Muscle of arm (tissue), 1 donor: ENCODE measurements at regions not wholly inside any gene's neighbourhood (a gene's known extent, or its start where the extent isn't known, plus 50 kb on each side); places are given as distances from the start of the nearest gene placed in this dataset.
"Not testable (repeated sequence)": the region's sequence is repeated elsewhere in the genome, so short reads cannot be mapped to it uniquely, and the experiment has no call there.

Experiments used
- DNase-seq: peaks from one replicate; pipeline ENCODE4 v3.0.0-alpha.2; 2013

DNA sequence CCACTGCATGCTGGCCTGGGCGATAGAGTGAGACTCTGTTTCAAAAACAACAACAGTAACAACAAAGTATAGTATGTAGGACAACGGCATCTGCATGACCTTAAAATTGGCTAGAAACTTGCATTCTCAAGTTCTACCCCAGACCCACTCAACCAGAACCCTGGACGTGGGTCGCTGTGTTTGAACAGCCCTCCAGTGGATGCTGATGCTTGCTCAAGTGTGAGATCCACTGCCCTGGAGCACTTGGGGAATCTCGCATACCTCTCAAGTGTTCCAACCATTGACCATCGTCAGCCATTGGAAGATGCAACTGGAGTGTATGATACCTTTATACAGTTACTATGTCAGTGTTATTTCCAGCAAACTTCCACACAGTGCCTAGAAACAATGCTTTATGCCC, 435.9 kb downstream of the DCDC2C start:
- no peak for DNase-seq

DNA sequence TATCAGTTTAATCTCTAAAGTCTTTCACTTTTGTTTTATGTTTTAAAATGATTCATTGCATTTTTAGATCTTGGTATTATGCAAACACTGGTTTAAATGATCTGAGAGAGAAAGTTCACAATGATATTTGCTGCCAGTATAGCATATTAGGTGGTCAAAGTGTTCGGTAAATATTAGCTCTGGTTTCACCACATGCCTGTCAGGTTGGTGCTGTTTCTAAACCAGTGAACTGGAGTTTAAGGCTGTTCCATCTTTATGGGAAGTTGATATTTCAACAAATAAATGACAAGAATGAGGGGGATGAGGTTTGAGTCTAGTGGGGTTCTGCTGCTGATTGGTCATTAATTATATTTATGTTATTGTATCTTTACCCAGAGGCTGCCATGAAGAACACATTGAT, 436.4 kb downstream of the DCDC2C start:
- no peak for DNase-seq

DNA sequence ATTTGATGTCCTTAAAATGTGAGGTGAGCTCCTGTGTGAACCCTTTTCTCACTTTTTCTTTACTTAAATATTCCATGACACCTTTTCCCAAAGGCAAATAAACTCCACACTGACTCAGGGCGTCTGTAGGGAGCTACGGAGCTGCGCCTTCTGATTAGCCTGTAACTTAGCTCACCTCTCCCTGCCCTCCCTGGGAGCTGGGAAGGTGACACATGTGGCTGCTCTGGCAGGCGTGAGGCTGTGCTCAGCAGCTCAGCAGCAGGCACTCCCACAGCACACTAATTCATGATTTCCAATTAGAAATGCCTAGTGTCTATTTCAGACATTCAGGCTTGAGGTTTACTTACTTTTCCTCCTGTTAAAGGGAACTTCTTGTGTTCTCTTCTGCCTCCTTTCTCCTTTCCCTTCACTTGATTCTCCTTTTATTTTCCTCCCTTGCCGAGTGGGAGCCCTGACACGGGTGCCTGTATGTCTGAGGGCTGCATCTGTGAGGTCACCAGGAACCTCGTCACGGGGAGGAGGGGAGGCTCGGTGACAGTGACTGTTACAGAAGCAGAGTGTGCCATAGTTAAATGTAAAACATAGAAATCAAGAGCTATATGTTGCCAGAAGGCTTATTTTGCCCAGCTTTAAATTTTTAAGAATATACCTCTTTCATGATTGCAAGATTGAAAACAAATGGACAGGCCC, 437.1 kb downstream of the DCDC2C start:
- DNase-seq: no peak

DNA sequence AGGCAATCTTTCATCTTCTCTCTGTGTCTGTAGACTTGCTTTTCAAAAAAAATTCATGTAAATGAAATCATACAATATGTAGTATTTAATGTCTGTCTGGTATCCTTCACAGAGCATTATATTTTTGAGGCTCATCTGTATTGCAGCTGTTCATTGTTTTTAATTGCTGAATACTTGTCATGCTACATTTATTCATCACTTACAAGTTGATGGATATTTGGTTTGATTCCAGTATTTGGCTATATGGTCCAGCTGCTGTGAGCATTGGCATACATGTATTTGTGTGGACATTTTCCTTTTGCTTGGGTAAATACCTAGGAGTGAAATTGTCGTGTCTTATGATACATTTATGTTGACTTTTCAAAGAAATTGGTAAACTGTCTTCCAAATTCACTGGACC, 441.4 kb downstream of the DCDC2C start:
- no peak for DNase-seq

DNA sequence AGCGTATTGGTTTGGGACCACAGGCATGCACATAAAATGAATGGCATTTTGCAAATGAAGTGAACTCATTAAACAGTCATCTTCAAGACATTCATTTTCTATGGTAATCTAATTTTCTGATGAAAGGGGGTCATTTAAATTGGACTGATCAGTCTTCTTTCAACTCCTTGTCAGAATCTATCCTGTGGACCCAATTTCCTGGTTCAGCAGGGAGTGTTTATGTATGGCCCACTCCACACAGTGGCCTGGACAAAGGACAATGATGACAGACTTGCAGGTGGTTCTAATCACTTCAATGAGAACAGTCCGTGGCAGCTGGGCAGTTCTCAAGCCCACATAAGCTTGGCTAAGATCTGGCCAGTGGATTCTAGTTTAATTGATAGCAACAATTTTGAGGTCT, 448.1 kb downstream of the DCDC2C start:
- DNase-seq: no peak

DNA sequence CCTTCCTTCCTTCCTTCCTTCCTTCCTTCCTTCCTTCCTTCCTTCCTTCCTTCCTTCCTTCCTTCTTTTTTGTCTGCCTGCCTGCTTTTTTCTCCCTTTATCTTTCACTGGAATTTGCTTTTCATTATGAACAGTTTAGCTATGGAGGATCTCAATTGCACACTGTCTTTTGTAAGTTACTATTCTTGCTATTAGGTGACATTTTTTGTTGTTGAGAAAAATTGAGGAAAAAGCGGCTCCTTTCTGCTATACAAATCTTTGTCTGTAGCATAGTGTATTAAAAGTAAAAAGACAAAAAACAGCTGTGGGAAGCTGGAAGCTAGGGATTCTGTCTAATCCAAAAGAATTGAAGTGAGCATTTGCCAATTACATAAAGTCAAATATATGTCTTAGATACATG, 448.7 kb downstream of the DCDC2C start:
- DNase-seq: no peak

DNA sequence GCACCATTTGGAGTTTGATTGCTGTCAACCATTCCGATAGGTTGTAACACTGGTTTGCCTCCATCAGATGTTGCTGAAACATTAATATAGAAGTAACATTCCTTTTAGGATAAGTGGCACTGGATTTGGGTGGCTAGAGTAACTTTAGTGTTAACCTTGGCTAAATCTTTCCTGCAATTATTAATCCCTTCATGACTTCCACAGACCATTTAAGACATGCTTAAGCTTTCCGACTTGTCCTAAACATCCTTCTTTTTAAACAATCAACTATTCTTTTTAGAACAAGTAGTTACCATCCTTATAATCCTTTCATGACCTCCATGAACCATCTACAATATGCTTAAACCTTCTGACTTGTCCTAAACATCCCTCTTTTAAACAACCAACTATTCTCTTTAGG, 465.5 kb downstream of the DCDC2C start:
- no peak for DNase-seq

DNA sequence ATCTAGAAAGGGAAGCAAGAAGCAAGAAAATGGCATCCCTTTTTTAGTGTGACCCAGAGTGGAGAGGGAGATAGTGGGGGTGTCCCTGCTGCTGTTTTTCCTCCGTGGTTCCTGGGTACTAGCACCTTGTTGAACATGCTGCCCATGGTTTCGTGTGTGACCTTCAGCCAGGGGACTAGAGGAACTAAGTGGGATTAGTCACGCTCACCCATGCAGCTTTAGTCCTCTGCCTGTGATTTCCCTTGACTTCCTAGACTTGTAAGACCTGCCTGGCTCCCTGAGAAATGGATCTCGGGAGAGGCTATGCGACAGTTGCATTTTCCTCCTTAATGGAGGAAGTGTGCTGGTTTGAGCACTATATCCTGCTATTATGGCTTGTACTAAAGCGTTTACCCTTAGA, 471.4 kb downstream of the DCDC2C start:
- no peak for DNase-seq

DNA sequence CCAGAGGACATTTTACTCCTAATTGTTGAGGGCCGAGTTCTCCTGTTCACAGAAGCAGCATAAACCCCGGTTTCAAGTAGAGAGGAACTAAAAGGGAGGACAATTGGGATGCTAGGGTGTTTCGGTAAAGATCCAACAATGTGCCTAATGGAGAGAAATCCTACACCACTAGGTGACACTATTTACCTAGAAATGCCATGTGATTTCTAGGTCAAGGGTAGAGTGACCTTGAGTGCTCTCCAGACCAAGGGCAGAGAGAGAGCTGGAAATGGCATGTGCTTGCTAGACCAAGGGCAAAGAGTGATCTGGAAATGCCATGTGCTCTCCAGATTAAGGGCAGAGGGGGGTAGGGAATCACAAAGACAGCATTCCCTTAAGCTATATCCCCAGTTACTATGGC, 472.0 kb downstream of the DCDC2C start:
- no peak for DNase-seq

DNA sequence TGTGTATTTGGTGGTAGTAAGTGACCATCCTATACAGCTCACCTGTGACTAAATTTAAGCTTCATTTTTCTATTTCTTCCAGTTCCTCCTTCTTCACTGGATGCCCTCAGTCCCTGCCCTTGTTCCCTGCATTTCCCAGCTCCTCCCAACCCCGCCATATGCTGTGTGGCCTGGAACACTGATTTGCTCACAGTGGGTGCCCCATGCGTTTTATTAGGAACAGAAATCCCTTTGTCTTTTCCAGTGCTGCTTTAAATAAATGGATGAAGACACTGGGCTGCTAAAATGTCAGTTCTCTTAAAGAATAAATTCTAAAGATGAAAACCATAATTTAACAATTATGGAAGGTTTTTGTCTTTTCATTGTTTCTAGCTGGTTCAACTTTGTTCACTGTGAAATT, 477.3 kb downstream of the DCDC2C start:
- no peak for DNase-seq

DNA sequence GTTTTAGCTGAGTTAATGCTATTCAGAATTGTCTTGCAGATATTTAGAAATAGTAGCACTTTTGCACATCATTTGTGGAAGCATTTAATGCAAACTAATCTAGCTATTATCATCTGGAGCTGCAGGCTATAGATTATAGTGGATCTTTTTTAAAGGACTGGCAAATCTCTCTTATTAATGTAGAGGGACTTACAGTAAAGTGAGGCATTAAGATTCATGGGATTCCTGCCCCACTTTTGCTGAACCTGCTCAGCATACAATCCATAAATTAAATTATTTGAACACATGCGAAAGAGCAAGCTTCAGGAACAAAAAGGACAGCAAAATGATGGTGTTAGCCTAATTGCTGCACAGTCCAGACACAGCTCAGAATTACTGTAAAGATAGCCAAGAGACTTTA, 477.7 kb downstream of the DCDC2C start:
- no peak for DNase-seq

DNA sequence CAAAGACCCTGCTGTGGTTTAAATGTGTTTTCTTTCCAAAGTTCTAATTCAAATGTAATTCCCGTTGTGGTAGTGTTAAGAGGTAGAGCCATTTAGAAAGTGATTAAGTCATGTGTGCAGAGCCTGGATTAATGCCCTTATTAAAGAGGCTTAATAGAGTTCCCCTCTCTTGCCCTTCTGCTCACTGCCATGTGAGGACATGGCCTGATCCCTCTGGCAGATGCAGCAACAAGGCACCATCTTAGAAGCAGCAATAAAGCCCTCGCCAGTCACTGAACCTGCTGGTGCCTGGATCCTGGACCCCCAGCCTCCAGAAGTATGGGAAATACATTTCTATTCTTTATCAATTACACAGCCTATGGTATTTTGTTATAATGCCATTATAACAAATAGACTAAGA, 485.2 kb downstream of the DCDC2C start:
- no peak for DNase-seq

DNA sequence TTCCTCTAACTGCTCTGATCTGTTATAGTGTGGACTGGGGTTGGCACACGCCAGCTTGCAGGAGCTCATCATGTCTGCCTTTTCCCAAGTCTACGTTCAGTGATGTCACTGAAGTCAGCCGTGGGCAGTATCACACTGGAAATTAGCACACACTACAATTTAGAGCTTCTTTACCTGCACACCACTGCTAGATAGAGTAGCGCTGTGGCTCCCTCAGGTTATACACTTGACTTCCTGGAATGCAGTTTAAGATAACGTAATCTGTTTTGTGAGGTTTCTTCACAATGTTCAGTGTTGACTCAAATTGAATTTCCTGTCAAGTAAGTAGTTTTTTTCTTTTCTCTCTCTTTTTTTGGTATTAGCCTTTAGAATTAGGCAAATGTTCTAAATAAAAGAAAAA, 487.2 kb downstream of the DCDC2C start:
- no peak for DNase-seq

DNA sequence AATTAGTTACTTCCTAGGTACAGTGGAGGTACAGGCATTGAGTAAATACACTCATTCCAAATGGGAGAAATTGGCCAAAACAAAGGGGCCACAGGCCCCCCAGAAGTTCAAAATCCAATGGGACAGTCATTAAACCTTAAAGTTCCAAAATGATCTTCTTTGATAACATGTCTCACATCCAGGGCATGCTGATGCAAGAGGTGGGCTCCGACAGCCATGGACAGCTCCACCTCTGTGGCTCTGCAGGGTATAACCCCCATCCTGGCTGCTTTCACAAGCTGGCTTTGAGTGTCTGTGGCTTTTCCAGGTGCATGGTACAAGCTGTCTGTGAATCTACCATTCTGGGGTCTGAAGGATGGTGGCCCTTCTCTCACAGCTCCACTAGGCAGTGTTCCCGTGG, 488.7 kb downstream of the DCDC2C start:
- no peak for DNase-seq

DNA sequence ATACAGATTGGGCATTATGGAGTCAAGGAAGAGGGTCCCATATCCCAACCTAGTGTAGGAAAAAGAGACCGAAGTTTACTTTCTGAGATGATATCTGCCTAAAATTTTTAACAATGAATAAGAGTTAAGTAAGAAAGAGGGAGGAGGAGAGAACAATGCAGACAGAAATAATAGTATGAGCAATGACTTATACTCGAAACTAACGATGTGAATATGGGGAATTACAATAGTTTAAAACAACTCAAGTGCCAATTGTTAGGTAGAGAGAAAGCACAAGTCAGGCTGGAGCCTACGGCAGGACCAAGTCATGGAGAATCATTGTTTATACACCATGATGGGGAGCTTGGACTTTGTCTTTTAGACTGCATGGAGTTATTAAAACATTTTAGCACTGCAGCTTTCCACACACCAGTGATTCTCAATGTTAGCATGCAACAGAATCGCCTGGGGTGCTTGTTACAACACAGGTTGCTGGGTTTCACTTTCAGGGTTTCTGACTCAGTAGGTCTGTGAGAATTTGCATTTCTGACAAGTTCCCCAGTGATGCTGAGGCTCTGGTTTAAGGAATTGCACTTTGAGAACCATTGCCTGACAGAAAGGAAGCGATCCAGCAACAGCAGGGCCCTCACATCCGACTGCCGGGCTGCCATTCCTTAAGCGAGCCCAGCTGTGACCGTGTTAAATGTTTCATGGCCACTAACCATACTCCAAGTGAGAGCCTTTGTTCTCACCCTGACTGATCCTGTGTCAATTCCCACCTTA, 511.2 kb downstream of the DCDC2C start:
- no peak for DNase-seq

DNA sequence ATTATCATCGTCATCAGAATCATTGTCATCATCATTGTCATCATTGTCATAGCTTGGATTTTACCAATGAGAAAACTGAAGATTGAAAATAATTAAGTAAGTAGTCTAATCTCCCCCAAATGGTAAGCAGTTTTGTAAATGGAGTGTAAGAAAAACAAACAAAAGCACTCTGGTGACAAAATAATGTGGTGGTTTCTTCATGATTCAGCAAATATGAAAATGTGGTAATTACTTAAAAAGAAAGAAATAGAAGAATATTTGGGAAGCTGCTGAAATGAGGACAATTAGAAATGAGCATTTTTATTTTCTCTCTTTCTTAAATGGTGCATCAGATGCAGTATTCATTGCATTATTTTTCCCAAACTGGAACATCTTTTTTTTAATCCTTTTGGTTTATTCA, 514.4 kb downstream of the DCDC2C start:
- no peak for DNase-seq

DNA sequence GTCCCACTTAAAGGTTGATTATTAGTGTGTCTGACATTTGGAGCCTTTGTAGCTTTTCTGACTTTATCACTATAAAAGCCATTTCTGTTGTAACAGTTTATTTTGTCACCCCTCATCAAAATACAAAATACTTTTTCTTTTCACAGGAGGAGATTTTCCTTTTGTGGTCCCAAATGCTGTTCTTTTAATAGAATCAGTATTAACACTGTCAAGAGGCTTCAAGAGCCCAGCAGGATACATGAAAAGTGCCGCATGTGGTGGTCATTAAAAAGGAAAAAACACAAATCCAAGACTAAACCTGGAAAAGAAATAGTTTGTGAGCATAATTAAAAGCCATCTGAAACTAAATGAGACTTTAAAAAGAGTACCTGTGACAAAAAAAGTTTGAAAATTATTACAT, 515.7 kb downstream of the DCDC2C start:
- no peak for DNase-seq

DNA sequence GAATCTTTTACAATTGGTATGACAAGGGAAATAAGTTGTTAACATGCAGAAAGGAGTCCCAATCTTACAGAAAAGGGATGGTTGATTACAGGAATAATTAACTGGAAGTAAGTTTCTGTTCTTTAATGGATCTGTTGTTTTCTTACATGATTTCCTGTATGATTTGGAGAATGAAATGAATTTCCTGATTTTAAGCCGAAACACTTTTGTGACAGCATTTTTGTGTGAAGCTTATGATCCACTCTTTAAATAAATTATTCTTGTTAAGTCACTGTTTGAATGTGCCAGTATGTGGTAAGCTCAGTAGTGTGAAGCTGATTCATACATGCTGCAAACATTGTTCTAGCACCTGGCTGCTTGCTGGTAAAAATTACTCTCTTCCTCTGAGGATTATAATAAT, 516.2 kb downstream of the DCDC2C start:
- DNase-seq: no peak

DNA sequence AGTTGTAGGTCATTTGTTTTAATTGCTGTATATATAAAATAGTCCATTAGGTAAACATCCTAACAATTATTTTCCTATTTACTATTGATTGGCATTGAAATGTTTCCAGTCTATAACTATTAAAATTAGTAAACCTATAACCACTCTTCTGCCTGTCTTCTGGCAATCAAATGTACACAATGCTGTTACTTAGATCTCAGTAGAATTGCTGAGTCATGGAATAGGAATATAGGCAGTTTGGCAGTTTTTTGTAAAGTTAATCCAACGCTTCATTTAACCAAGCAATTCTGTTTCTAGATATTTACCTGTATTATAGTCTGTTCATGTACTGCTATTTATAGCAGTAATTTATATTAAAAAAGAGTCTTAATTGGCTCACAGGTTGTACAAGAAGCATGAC, 518.1 kb downstream of the DCDC2C start:
- no peak for DNase-seq

DNA sequence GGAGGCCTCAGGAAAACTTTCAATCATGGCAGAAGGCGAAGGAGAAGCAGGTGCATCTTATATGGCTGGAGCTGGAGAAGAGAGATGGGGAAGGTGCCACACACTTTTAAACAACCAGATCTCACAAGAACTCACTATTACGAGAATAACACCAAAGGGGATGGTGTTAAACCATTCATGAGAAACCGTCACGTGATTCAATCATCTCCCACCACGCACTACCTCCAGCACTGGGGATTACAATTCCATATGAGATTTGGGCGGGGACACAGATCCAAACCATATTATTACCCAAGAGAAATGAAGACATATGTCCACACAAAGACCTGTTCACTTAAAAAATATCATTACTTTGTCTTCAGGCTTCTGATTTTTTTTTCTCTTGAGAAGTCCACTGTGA, 518.5 kb downstream of the DCDC2C start:
- no peak for DNase-seq

DNA sequence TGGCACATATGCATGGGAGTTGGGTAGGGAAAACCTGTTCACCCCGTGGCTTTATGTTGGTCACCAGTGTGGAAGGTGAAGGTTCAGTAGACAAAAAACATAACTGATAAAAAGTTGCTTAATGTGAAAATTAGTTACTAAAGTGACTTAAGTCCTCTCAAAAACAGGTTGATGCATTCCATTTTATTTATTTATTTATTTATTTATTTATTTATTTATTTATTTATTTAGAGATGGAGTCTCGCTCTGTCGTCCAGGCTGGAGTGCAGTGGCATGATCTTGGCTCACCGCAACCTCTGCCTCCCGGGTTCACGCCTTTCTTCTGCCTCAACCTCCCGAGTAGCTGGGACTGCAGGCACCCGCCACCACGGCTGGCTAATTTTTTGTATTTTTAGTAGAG, 541.0 kb downstream of the DCDC2C start:
- not testable (repeated sequence) for DNase-seq

DNA sequence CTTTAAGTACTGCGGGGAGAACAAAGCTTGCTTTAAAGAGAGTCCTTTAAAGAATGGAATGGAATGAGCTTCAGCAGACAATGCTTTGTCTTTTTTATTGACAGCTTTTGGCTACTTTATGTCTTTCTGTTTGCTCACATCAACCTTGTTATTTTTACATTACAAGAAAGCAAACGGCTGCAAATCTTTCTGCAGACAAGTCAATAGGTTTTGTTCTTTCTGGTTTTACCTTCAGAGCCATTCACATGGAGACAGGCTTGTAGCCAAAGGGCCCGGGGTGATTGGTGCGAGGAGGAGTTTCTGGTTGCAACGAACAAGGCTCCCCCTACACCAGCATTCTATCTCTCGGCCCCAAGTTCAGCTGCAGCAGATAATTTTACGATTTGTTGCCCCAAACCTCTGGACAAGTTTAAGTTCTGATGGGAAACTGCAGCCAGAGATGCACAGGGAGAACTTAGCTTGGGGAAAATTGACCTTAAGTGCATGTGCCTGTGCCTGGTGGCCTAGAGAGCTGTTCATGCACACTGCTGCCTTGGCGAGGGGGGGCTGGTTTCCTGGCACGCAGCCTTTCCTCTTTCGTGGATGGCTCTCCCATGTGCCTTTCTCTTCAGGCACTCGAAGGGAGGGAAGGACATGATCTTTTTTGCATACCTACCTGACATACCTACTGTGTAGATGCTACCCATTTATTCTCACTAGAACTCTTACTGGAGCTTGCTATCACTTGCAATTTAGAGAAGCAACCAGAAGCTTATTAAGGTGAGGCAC, 543.2 kb downstream of the DCDC2C start:
- no peak for DNase-seq

DNA sequence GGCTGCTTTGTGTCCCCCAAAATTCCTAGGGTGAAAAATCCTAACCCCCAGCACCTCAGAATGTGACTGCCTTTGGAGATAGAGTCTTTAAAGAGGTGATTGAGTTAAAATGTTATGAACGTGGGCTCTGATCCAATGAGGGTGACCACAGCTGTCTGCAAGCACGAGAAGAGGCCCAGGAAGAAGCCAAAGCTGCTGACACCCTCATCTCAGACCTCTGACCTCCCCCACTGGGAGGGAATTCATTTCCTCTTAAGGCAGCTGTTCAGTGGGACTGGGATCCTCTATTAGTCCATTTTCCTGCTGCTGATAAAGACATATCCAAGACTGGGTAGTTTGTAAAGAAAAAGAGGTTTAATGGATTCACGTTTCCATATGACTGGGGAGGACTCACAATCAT, 544.4 kb downstream of the DCDC2C start:
- no peak for DNase-seq
